GM10266 (cell line): ENCODE measurements at regions not wholly inside any gene's neighbourhood (a gene's known extent, or its start where the extent isn't known, plus 50 kb on each side); places are given as distances from the start of the nearest gene placed in this dataset.
"Not testable (repeated sequence)": the region's sequence is repeated elsewhere in the genome, so short reads cannot be mapped to it uniquely, and the experiment has no call there.

Source experiments
- DNase-seq: peaks from one replicate; pipeline ENCODE4 v3.0.0; 2012; ENCODE audit errors: extremely low spot score
- TF ChIP-seq, protein P1 (sequence below): IDR thresholded peaks from 2 replicates; pipeline ENCODE4 v1.5.1; 2012; ENCODE audit warnings: mild to moderate bottlenecking, low read depth; ENCODE audit not compliant: control insufficient read depth, insufficient read depth; ENCODE audit errors: missing control alignments

GRCh38 chr20:11986954-11987353 is 69.3 kb downstream of the BTBD3 start:
- DNase-seq = no peak
- TF ChIP-seq, protein P1, sequence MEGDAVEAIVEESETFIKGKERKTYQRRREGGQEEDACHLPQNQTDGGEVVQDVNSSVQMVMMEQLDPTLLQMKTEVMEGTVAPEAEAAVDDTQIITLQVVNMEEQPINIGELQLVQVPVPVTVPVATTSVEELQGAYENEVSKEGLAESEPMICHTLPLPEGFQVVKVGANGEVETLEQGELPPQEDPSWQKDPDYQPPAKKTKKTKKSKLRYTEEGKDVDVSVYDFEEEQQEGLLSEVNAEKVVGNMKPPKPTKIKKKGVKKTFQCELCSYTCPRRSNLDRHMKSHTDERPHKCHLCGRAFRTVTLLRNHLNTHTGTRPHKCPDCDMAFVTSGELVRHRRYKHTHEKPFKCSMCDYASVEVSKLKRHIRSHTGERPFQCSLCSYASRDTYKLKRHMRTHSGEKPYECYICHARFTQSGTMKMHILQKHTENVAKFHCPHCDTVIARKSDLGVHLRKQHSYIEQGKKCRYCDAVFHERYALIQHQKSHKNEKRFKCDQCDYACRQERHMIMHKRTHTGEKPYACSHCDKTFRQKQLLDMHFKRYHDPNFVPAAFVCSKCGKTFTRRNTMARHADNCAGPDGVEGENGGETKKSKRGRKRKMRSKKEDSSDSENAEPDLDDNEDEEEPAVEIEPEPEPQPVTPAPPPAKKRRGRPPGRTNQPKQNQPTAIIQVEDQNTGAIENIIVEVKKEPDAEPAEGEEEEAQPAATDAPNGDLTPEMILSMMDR = no peak

DNA sequence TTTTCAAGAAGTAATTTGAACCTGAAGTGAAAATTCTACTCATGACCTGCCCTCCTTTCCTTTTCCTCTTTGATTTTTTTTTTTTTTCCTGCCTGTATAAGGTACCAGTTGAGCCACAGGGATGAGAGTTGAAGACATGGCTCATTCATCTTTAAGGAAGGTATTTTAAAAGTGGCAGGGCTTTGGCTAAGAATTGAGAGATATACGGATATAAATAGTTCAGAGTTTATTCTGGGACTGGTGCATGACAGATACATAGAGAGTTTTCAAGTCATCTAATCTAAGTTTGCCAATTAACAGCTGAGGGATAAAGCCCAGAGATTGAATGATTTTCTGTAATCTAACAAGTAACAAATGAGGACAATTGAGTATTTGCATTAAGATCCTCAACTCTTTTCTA is 69.8 kb downstream of the BTBD3 start:
- TF ChIP-seq, protein P1 = no peak
- DNase-seq = no peak

DNA sequence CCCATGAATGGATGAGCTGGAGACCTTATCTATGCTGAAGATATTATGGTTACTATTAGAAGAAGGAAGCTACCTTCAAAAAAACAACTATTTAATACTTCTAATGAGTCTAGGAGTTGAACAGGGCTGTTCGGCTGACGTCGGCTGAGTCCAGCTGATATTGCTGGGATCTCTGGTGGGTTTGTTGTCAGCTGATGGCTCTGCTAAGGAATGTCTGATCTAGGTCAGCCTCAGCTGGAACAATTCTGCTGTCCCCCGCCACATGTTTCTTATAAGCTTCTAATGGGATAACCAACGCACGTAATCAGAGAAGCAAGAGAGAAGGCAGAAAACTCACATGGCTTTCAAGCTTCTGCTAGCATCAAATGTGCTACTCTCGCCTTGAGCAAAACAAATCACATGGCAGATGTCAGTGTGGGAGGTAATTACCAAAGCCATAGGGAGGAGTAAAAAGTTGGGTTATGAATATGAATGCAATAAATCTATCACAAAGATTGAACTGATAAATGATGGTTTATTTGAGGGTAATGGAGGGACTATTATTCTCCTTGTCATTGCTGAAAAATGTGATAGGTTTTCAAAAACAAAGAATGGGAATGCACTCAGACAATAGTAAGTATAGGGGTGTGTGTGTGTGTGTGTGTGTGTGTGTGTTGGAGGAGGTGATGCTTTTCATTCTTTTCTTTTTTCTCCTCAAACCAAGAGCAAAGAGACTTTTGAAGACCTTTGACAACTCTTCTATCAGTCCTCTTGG is 71.5 kb downstream of the BTBD3 start:
- DNase-seq = no peak
- TF ChIP-seq, protein P1 = no peak

GRCh38 chr20:11992426-11992825 is 74.7 kb downstream of the BTBD3 start:
- TF ChIP-seq, protein P1 = no peak

DNA sequence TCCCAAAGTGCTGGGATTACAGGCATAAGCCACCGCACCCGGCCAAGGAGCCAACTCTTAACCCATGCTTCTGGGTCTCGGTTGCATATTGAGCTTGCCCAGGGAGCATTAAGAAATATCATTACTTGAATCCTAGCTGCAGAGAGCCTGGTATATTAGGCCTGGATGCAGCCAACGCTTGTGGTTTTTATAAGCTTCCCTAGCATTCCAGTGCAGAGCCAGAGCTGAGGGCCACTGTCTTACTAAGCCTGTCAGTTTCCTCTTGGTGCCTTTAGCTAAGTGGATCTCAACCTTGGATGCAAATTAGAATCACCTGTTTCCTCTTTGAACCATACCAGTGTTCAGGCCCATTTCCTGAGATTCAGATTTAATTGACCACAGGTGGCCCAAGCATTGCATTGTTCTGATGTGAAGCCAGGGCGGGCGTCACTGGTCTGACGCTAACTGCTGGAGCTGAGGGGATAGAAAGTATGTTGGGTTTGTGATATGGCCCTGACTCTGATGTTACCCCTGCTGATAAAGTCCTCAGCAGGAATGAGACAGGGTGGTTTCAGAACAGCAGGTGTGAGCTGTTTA is 76.3 kb downstream of the BTBD3 start:
- no peak for DNase-seq
- TF ChIP-seq, protein P1 = no peak

More at GRCh38 chr20:11992426-11992825, 74.7 kb downstream of the BTBD3 start:
- DNase-seq = no peak

DNA sequence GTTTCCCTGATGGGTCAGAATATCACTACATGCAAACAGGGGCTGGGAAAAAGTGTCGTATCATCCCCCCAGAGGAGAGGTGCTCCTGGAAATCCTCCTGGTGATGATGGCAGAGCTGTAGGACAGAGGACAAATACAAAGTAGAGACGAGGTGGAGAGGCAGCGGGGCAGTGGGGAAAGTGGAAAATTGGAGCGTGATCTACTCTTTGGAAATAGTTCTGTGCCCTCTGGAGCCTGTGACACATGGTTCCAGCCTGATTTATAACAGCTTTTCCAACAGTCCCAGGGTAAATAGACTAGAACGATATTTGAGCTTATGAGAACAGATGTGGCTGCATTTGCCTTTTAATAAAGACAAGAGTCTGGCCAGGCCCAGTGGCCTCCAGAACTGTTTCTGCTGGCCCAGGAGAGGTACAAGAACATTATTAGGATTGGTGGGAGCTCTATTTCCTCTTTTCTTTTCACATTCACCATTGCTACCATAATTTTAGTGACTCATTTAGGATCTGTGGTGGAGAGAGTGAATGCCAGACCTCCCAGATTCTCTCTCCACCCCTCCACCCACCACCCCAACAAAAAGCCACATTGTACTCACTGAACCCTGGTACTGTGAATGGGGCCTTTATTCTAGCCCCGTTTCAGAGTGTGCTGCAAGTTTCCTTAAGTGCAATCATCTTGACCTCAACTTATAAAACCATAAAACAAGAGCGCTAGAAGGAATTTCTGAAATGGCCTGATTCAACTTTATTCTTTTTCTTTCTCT is 78.3 kb downstream of the BTBD3 start:
- TF ChIP-seq, protein P1 = no peak
- no peak for DNase-seq

DNA sequence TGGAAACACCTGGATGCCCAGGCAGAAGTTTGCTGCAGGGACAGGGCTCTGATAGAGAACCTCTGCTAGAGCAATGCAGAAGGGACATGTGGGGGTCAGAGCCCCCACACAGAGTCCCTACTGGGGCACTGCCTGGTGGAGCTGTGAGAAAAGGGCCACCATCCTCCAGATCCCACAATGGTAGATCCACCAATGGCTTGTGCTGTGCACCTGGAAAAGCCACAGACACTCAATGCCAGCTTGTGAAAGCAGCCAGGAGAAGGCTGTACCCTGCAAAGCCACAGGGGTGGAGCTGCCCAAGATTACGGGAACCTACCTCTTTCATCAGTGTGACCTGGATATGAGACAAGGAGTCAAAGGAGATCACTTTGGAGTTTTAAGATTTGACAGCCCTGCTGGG is 87.1 kb downstream of the BTBD3 start:
- not testable (repeated sequence) for DNase-seq
